ENCODE measurements at regions not wholly inside any gene's neighbourhood (a gene's known extent, or its start where the extent isn't known, plus 50 kb on each side); places are given as distances from the start of the nearest gene placed in this dataset.

GRCh38 chr5:4698596-4698995, 441.5 kb upstream of the ADAMTS16 start:
- Histone ChIP-seq H3K27me3 (replicated peaks; ENCODE audit: control insufficient read depth, insufficient read depth, low read length) (no peaks in the 10 kb centered on the region), H3K4me3 (ENCODE audit: low read depth, low read length) (no peak overlapping the region), H3K4me1 (no peaks in the 10 kb centered on the region), H3K36me3 (ENCODE audit: control insufficient read depth, insufficient read depth, low read length) (no peaks in the 10 kb centered on the region), H3K9me3 (no peaks in the 10 kb centered on the region)
- Mint-ChIP-seq H3K36me3 (ENCODE audit: insufficient read depth, unreplicated experiment) (no peaks in the 10 kb centered on the region), H3K9me3 (ENCODE audit: unreplicated experiment) (no peaks in the 10 kb centered on the region), H3K27me3 (ENCODE audit: insufficient read depth, unreplicated experiment) (peaks cover 3% of the 10 kb centered on the region), H3K4me3 (ENCODE audit: unreplicated experiment) (no peak overlapping the region), H3K4me1 (ENCODE audit: low read depth, unreplicated experiment) (no peaks in the 10 kb centered on the region), H3K27ac (ENCODE audit: unreplicated experiment) (no peak overlapping the region)
- ChIA-PET POLR2A (no interaction called here), CTCF (no interaction called here)
- TF ChIP-seq, protein P1, sequence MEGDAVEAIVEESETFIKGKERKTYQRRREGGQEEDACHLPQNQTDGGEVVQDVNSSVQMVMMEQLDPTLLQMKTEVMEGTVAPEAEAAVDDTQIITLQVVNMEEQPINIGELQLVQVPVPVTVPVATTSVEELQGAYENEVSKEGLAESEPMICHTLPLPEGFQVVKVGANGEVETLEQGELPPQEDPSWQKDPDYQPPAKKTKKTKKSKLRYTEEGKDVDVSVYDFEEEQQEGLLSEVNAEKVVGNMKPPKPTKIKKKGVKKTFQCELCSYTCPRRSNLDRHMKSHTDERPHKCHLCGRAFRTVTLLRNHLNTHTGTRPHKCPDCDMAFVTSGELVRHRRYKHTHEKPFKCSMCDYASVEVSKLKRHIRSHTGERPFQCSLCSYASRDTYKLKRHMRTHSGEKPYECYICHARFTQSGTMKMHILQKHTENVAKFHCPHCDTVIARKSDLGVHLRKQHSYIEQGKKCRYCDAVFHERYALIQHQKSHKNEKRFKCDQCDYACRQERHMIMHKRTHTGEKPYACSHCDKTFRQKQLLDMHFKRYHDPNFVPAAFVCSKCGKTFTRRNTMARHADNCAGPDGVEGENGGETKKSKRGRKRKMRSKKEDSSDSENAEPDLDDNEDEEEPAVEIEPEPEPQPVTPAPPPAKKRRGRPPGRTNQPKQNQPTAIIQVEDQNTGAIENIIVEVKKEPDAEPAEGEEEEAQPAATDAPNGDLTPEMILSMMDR (IDR thresholded peaks at IDR 0.05; ENCODE audit: insufficient read depth in 1 of 2, low read depth in 1 of 2, low read length in 1 of 2, severe bottlenecking in 1 of 2, unreplicated experiment in 1 of 2), result no peak
- DNase-seq, result no peak
- BruUV-seq (replicated peaks), result no TSS peak
- intact Hi-C loops (cut with micrococcal nuclease; ENCODE audit: unreplicated experiment), result no loop called here

DNA sequence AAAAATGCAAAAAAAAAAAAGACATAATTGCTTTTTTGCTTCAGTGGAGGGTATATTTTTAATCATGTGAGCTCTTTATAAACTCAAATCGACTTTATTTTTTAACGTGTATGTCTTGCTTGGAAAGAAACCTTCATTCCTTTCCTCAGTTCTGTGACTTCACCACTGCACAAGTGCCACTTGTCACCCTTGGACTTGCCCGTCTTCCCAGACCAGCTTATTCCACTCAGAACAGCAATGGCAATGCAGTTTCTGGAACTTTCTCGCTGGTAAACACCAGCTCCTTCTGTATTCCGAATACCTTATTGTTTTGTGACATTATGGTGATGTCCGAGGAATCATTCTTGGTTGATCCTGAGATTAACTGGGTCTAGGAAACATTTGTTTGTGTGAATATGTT, 440.5 kb upstream of the ADAMTS16 start:
- Mint-ChIP-seq H3K4me3 (ENCODE audit: unreplicated experiment) (no peak overlapping the region), H3K4me1 (ENCODE audit: low read depth, unreplicated experiment) (no peaks in the 10 kb centered on the region), H3K27me3 (ENCODE audit: insufficient read depth, unreplicated experiment) (peaks cover 3% of the 10 kb centered on the region), H3K36me3 (ENCODE audit: insufficient read depth, unreplicated experiment) (no peaks in the 10 kb centered on the region), H3K9me3 (ENCODE audit: unreplicated experiment) (no peaks in the 10 kb centered on the region), H3K27ac (ENCODE audit: unreplicated experiment) (no peak overlapping the region)
- no peaks in the 10 kb centered on the region for H3K36me3 ChIP-seq (ENCODE audit: control insufficient read depth, insufficient read depth, low read length)
- DNase-seq, result no peak
- no TSS peak for BruUV-seq (replicated peaks)
- intact Hi-C loops (cut with micrococcal nuclease; ENCODE audit: unreplicated experiment), result no loop called here
- no peaks in the 10 kb centered on the region for H3K27me3 ChIP-seq (replicated peaks; ENCODE audit: control insufficient read depth, insufficient read depth, low read length)
- CTCF ChIA-PET, result no interaction called here
- H3K4me1 ChIP-seq, result no peaks in the 10 kb centered on the region
- TF ChIP-seq, protein P1 (IDR thresholded peaks at IDR 0.05; ENCODE audit: insufficient read depth in 1 of 2, low read depth in 1 of 2, low read length in 1 of 2, severe bottlenecking in 1 of 2, unreplicated experiment in 1 of 2), result no peak
- H3K4me3 ChIP-seq (ENCODE audit: low read depth, low read length), result no peak overlapping the region
- no peaks in the 10 kb centered on the region for H3K9me3 ChIP-seq
- POLR2A ChIA-PET, result no interaction called here

DNA sequence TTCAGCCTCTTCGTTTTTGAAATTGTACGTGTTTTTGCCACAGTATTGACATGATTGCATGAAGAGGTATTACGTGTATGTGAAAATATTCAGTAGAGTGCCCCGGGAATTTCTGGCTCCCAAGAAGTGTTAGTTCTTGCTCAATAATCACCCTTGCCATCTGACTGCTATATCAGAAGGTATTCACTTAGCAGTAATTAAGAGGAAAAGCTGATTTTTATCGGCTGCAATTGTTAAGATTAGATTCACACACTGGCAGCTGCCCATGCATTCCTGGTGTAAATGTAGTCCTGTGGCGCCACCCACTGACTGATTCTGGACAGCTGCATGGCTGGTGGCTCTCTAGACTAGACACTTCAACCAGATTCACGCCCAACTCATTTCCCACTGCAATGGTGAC, 440.1 kb upstream of the ADAMTS16 start:
- no peaks in the 10 kb centered on the region for H3K36me3 Mint-ChIP-seq (ENCODE audit: insufficient read depth, unreplicated experiment)
- DNase-seq, result peak; percentile 57 to 62
- TF ChIP-seq, protein P1 (IDR thresholded peaks at IDR 0.05; ENCODE audit: insufficient read depth in 1 of 2, low read depth in 1 of 2, low read length in 1 of 2, severe bottlenecking in 1 of 2, unreplicated experiment in 1 of 2), result peak; percentile 31 to 54
- POLR2A ChIA-PET, result no interaction called here
- Histone ChIP-seq H3K4me3 (ENCODE audit: low read depth, low read length) (no peak overlapping the region), H3K4me1 (no peaks in the 10 kb centered on the region), H3K36me3 (ENCODE audit: control insufficient read depth, insufficient read depth, low read length) (no peaks in the 10 kb centered on the region), H3K9me3 (no peaks in the 10 kb centered on the region), H3K27me3 (replicated peaks; ENCODE audit: control insufficient read depth, insufficient read depth, low read length) (no peaks in the 10 kb centered on the region)
- intact Hi-C loops (cut with micrococcal nuclease; ENCODE audit: unreplicated experiment), result no loop called here
- BruUV-seq (replicated peaks), result no TSS peak
- no peaks in the 10 kb centered on the region for H3K4me1 Mint-ChIP-seq (ENCODE audit: low read depth, unreplicated experiment)
- CTCF ChIA-PET, result interaction anchor here (0.7 kb wide), 1 partner anchor 108 kb away, joined by 8 read pairs; no protein-coding TSS in a partner anchor
- peaks cover 3% of the 10 kb centered on the region for H3K27me3 Mint-ChIP-seq (ENCODE audit: insufficient read depth, unreplicated experiment)
- H3K4me3 Mint-ChIP-seq (ENCODE audit: unreplicated experiment), result no peak overlapping the region
- no peaks in the 10 kb centered on the region for H3K9me3 Mint-ChIP-seq (ENCODE audit: unreplicated experiment)
- H3K27ac Mint-ChIP-seq (ENCODE audit: unreplicated experiment), result no peak overlapping the region

Measured in Caco-2 (cell line).